ENCODE measurements at regions not wholly inside any gene's neighbourhood (a gene's known extent, or its start where the extent isn't known, plus 50 kb on each side); places are given as distances from the start of the nearest gene placed in this dataset.
"Not testable (repeated sequence)": the region's sequence is repeated elsewhere in the genome, so short reads cannot be mapped to it uniquely, and the experiment has no call there.

DNA sequence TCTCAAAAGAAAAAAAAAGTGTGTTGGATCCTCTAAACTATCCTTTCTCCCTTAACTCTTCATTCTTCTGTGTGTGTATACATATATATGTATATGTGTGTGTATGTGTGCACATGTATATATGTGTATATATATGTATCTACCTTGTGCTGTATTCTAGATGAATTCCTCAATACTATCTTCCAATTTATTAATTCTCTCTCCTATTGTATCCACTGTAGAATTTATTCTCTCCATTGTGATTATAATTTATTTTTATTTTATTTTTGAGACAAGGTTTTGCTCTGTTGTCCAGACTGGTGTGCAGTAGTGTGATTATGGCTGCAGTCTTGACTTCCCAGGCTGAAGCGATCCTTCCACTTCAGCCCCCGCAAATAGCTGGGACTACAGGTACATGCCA, 147.1 kb upstream of the ZNF618 start:
- Mint-ChIP-seq H3K27ac (no peak overlapping the region), H3K9me3 (peaks cover 12% of the 10 kb centered on the region), H3K4me1 (no peaks in the 10 kb centered on the region), H3K4me3 (no peak overlapping the region), H3K27me3 (peaks cover 8% of the 10 kb centered on the region), H3K36me3 (no peaks in the 10 kb centered on the region)
- DNase-seq (ENCODE audit: low spot score in 2 of 2) (no peak), ATAC-seq (ENCODE audit: low read depth) (no peak)

DNA sequence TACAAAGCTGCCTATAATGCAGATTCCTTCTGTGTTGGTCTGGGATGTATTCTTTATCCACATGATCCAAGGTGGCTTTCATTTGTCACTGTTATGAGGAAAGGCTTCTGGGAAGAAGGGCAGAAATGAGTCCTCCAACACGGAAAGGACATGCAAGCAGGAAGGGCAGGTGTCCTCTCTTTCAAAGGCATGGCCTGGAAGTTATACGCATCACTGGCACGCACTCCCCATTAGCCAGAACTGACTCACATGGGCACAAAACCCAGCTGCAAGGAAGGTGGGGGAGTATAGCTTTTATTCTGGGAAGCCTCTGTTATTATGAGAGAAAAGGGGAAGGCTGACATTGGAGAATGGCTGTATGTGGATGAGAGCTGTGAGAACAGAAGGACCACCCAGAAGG, 141.3 kb upstream of the ZNF618 start:
- no peak for DNase-seq (ENCODE audit: low spot score in 2 of 2)
- no peak overlapping the region for H3K4me3 Mint-ChIP-seq
- no peak for ATAC-seq (ENCODE audit: low read depth)
- H3K27me3 Mint-ChIP-seq, result peaks cover 19% of the 10 kb centered on the region
- H3K36me3 Mint-ChIP-seq, result peaks cover 3% of the 10 kb centered on the region
- H3K4me1 Mint-ChIP-seq, result no peaks in the 10 kb centered on the region
- H3K27ac Mint-ChIP-seq, result no peak overlapping the region
- peaks cover 15% of the 10 kb centered on the region for H3K9me3 Mint-ChIP-seq

DNA sequence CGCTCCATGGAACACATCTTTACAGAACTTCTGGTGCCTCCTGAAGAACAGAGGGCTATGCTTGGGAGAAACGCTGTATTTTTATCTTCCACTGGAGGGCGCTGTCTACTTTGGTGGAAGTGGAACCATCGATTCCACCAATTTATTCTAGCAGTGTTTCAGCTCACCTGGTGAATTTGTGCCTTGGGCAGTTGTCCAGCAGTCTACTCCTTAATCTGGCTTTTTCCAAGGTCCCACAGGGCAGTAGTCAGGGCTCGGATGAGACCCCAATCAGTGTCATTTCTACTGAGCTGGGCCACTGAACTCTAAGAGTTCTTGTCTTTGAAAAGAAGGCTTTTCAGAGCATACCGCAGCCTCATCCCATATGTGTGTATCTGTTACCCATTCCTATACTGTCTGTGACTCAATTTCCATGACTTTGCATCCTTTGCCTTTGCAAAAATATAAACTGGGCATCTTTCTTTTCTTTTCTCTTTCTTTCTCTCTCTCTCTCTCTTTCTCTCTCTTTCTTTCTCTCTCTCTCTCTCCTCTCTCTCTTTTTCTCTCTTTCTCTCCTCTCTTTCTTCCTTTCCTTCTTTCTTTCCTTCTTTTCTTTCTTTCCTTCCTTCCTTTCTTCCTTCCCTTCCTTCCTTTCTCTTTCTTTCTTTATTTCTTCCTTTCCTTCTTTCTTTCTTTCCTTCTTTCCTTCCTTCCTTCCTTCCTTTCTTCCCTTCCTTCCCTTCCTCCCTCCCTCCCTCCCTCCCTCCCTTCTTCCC, 138.4 kb upstream of the ZNF618 start:
- DNase-seq (ENCODE audit: low spot score in 2 of 2) (peak; percentile 31 to 44), ATAC-seq (ENCODE audit: low read depth) (peak; percentile 18)
- H3K27ac Mint-ChIP-seq, result no peak overlapping the region
- H3K27me3 Mint-ChIP-seq, result peaks cover 22% of the 10 kb centered on the region
- H3K36me3 Mint-ChIP-seq, result peaks cover 9% of the 10 kb centered on the region
- H3K4me1 Mint-ChIP-seq, result peaks cover 4% of the 10 kb centered on the region
- H3K9me3 Mint-ChIP-seq, result peaks cover 12% of the 10 kb centered on the region
- H3K4me3 Mint-ChIP-seq, result no peak overlapping the region

DNA sequence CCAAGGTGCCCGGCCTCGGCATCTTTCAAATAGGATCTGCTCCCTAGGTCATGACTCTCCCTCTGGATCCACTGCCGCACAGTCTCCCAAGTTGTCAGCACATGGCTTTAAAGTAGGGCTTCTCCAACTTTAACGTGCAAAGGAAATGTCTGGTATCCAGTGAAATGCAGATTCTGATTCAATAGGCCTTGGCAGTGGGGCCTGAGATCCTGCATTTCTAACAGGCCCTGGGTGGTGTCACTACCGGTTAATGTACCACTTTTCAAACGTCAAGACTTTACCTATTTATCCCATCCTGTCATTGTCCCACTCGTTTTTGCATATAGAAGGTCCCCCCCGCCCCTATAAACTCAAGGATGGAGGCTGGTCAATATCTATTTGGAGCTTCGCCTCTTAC, 137.6 kb upstream of the ZNF618 start:
- peaks cover 9% of the 10 kb centered on the region for H3K36me3 Mint-ChIP-seq
- ATAC-seq (ENCODE audit: low read depth), result no peak
- H3K27me3 Mint-ChIP-seq, result peaks cover 23% of the 10 kb centered on the region
- DNase-seq (ENCODE audit: low spot score in 2 of 2), result no peak
- H3K27ac Mint-ChIP-seq, result no peak overlapping the region
- peaks cover 8% of the 10 kb centered on the region for H3K9me3 Mint-ChIP-seq
- H3K4me1 Mint-ChIP-seq, result peaks cover 4% of the 10 kb centered on the region
- no peak overlapping the region for H3K4me3 Mint-ChIP-seq

DNA sequence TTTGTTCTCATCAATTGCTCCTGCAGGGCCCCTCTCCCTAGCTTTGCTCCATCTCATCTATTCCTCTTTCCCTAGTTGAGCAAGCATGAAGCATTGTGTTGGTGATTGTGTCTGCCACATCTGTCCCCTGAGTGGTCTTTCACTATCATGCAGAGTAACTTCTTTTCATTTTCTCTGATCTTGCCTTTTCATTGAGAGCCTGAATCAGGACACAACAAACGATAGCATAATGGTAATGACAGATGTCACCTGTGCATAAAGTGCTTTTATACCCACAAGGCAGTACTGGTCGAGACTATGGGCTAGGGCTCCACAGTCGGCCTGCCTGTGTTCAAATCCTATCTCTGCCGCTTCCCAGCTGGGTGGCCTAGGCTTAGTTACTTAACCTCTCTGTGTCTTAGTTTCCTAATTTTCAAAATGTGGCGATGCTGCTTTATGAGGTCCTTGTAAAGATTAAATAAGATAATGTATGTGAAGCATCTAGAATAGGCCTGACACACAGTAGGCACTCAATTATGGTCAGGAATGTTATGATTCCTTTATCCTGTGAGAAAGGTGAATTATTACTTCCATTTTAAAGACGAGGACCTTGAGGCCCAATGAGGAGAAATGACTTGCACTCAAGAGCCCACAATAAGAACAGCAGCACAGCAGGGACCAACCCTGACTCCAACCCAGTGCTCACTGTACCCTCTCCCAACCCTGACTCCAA, 137.1 kb upstream of the ZNF618 start:
- Mint-ChIP-seq H3K36me3 (peaks cover 9% of the 10 kb centered on the region), H3K27ac (peak overlapping the region; percentile 48), H3K27me3 (peaks cover 23% of the 10 kb centered on the region), H3K4me3 (no peak overlapping the region), H3K9me3 (peaks cover 8% of the 10 kb centered on the region), H3K4me1 (peaks cover 4% of the 10 kb centered on the region)
- ATAC-seq (ENCODE audit: low read depth) (peak; percentile 60), DNase-seq (ENCODE audit: low spot score in 2 of 2) (peak in 1 of 2 donors; percentile 23)

DNA sequence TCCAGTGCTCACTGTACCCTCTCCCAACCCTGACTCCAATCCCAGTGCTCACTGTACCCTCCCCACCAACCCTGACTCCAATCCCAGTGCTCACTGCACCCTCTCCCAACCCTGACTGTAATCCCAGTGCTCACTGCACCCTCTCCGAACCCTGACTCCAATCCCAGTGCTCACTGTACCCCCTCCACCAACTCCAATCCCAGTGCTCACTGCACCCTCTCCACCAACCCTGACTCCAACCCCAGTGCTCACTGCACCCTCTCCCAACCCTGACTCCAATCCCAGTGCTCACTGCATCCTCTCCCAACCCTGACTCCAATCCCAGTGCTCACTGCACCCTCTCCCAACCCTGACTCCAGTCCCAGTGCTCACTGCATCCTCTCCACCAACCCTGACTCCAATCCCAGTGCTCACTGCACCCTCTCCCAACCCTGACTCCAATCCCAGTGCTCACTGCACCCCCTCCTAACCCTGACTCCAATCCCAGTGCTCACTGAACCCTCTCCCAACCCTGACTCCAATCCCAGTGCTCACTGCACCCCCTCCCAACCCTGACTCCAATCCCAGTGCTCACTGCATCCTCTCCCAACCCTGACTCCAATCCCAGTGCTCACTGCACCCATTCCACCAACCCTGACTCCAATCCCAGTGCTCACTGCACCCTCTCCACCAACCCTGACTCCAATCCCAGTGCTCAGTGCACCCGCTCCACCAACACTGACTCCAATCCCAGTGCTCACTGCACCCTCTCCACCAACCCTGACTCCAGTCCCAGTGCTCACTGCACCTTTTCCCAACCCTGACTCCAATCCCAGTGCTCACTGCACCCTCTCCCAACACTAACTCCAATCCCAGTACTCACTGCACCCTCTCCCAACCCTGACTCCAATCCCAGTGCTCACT, 136.3 kb upstream of the ZNF618 start:
- H3K27ac Mint-ChIP-seq, result peak overlapping the region; percentile 88
- not testable (repeated sequence) for H3K4me3 Mint-ChIP-seq; H3K9me3 Mint-ChIP-seq; ATAC-seq (ENCODE audit: low read depth); DNase-seq (ENCODE audit: low spot score in 2 of 2); H3K4me1 Mint-ChIP-seq; H3K36me3 Mint-ChIP-seq
- peaks cover 20% of the 10 kb centered on the region for H3K27me3 Mint-ChIP-seq

DNA sequence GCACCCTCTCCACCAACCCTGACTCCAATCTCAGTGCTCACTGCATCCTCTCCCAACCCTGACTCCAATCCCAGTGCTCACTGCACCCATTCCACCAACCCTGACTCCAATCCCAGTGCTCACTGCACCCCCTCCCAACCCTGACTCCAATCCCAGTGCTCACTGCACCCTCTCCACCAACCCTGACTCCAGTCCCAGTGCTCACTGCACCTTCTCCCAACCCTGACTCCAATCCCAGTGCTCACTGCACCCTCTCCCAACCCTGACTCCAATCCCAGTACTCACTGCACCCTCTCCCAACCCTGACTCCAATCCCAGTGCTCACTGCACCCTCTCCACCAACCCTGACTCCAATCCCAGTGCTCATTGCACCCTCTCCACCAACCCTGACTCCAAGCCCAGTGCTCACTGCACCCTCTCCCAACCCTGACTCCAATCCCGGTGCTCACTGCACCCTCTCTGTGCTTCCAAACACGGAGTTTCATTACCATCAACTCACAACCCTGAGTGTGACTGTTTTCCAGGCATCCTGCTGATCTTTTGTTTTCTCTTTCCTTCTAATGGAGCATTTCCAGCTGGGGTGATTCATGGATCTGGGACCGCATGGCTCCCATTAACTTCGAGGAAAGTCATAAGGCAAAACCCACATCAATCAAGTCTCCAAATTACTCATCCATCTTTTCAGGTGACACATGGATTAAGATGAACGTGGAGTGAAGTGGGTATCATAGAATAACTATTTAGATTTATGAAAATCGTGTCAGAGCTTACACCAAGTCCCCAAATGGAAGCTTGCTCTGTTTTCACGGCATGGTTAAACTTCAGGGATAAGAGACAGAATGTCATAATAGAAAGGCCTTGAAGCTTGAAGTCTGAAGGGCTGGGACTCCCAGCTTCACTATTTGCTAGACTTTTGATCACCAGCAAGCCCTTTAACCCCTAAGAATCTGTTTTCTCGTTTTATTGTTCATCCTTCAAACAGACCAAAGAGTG, 135.3 kb upstream of the ZNF618 start:
- H3K36me3 Mint-ChIP-seq; H3K4me1 Mint-ChIP-seq; DNase-seq (ENCODE audit: low spot score in 2 of 2); H3K4me3 Mint-ChIP-seq; H3K9me3 Mint-ChIP-seq: not testable (repeated sequence)
- peak; percentile 25 for ATAC-seq (ENCODE audit: low read depth)
- peaks cover 22% of the 10 kb centered on the region for H3K27me3 Mint-ChIP-seq
- H3K27ac Mint-ChIP-seq, result peak overlapping the region; percentile 88

DNA sequence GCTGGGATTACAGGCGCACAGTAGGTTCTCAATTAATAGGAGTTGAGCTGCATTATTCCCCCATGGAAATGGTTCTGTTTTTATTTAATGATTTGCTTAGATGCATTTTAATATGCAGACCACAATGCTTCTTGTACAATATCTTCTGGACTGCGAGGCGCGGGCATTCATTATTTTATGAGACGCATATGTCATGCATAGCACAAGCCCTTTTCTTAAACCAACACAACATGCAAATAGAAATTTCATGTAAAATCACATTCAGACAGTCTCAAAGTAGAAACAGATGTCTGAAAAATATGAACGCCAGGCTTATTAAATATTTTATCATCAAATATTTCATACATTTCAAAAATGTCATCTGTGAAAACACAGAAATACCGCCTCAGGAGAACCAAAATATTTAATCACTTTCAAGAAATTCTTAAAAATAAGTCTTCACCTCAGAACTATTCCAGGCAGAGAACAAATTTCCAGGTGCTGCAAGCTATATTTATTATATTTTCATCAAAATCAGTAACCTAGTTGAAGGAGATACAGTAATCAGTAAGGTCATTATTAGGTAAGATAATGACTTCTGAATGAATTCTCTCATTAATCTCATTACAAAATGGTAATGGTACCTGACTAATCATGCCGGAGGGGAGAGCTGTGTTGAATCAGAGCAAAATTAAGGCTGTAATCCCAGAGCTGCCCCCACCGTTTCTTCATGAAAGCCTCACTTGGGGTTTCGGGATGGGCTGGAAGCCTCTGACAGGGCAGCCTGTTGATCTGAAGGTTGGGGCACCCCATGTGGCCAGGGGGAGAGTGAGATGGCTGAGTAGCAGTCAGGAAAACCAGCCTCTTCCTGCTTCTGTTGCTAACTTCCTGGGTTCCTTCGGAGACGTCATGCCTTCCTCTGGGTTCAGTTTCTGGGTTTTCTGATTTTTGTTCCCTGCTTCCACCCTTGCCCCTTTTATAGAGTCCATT, 133.9 kb upstream of the ZNF618 start:
- Mint-ChIP-seq H3K4me1 (peaks cover 4% of the 10 kb centered on the region), H3K36me3 (peaks cover 7% of the 10 kb centered on the region), H3K9me3 (peaks cover 10% of the 10 kb centered on the region), H3K27ac (no peak overlapping the region), H3K4me3 (no peak overlapping the region), H3K27me3 (peaks cover 25% of the 10 kb centered on the region)
- ATAC-seq (ENCODE audit: low read depth), result no peak
- no peak for DNase-seq (ENCODE audit: low spot score in 2 of 2)

DNA sequence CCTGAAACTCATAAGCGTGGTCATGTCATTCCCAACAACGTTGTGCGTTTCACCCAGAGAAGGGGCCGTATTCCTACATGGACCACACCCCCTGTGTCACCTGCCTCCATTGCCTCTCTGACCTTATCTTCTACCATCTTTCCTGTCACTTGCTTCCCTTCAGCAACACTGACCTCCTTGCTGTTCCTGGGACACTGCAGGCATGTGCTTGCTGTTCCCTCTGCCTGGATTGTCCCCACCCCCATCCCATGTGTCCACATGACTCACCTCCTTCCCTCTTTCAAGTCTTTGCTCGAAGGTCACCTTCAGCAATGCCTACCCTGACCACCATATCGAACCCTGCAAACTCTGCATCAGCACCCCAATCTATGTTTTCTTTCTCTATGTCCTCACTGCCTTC, 133.2 kb upstream of the ZNF618 start:
- Mint-ChIP-seq H3K9me3 (peaks cover 17% of the 10 kb centered on the region), H3K36me3 (peaks cover 7% of the 10 kb centered on the region), H3K27me3 (peaks cover 25% of the 10 kb centered on the region), H3K4me1 (peaks cover 4% of the 10 kb centered on the region), H3K27ac (no peak overlapping the region), H3K4me3 (no peak overlapping the region)
- DNase-seq (ENCODE audit: low spot score in 2 of 2), result no peak
- ATAC-seq (ENCODE audit: low read depth), result no peak

DNA sequence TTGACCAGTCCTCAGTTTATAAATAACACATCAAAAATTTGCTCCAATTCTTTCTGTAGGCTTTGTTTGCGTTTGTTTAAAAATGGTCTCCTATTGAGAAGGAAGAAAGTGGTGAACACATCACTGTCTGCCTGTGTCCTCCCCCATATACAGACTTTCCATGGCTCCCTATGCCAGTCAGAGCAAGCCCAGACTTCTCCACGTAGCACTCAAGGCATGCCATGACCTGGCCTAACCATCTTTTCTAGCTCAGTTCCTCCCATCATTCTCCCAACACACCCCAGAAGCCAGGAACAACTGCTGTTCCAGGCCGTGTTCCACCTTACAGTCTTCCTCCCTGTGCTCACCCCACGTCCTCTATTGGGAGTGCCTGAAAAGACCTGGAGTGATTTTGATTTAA, 129.6 kb upstream of the ZNF618 start:
- Mint-ChIP-seq H3K36me3 (no peaks in the 10 kb centered on the region), H3K4me3 (no peak overlapping the region), H3K27ac (no peak overlapping the region), H3K4me1 (no peaks in the 10 kb centered on the region), H3K27me3 (peaks cover 11% of the 10 kb centered on the region), H3K9me3 (peaks cover 19% of the 10 kb centered on the region)
- ATAC-seq (ENCODE audit: low read depth) (no peak), DNase-seq (ENCODE audit: low spot score in 2 of 2) (no peak)

DNA sequence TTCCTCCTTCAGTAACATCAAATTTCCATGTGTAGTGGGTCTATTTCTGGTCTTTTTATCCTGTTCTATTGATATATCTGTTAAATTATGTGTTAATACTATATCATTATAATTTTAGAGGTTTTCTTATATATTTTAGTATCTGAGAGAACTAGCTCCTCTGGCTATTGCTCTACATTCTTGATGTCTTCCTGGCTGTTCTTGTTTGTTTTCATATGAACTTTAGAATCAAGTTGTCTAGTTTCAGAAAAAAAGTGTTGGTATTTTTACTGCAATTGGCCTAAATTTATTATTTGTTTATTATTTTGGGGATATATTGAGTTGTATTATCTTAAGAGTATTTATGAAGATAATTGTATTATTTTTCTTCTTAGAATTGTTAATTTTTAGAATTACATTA, 128.0 kb upstream of the ZNF618 start:
- Mint-ChIP-seq H3K27me3 (peaks cover 11% of the 10 kb centered on the region), H3K36me3 (no peaks in the 10 kb centered on the region), H3K4me1 (no peaks in the 10 kb centered on the region), H3K27ac (no peak overlapping the region), H3K9me3 (peaks cover 19% of the 10 kb centered on the region), H3K4me3 (no peak overlapping the region)
- DNase-seq (ENCODE audit: low spot score in 2 of 2) (no peak), ATAC-seq (ENCODE audit: low read depth) (no peak)

DNA sequence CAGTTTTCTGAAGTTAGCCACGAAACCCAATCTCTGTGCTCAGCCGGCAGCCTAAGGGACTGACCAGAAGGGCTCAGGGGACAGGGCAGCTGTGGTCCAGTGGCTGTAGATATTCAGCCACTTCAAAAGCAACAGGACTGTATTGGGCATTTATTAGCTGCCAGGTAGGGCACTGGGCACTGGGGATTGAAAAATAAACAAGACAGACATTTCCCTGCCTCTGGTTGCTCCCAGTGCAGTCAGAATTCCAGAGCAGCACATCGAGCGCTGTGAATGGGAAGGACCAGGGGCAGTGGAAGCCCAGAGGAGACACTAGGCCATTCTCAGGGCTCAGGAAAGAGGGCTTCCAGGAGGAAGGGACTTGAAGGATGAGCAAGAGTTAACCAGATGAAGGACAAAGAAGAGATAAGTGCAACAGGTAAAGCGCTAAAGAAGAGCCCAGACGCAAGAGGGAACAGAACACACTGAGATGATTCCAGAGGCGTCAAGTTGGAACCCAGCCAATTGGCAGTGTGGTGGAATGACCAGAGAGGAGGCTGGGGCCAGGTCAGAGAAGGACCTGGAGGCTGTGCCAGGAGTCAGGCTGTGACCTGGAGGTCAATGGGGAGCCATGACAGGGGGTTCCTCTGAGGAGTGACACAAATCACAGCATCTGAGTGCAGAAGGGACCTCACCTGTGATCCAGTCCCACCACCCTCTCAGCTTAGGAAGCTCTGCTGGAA, 122.5 kb upstream of the ZNF618 start:
- no peak overlapping the region for H3K27ac Mint-ChIP-seq
- H3K4me1 Mint-ChIP-seq, result peaks cover 3% of the 10 kb centered on the region
- peaks cover 17% of the 10 kb centered on the region for H3K27me3 Mint-ChIP-seq
- ATAC-seq (ENCODE audit: low read depth), result no peak
- peaks cover 6% of the 10 kb centered on the region for H3K9me3 Mint-ChIP-seq
- H3K36me3 Mint-ChIP-seq, result no peaks in the 10 kb centered on the region
- no peak overlapping the region for H3K4me3 Mint-ChIP-seq
- DNase-seq (ENCODE audit: low spot score in 2 of 2), result no peak

Data from memory B cell (primary cell).